ENCODE measurements at regions not wholly inside any gene's neighbourhood (a gene's known extent, or its start where the extent isn't known, plus 50 kb on each side); places are given as distances from the start of the nearest gene placed in this dataset.

- TF ChIP-seq CTCF (IDR thresholded peaks at IDR 0.05) (no peak), EZH2 (IDR thresholded peaks at IDR 0.05; ENCODE audit: borderline replicate concordance, insufficient read depth, low read depth, low read length, poor library complexity, severe bottlenecking) (no peak)
These were observed 103.3 kb downstream of the DLEU7 start for GRCh38 chr13:50740052-50740741.
